GDM1 (cell line): ENCODE measurements at regions not wholly inside any gene's neighbourhood (a gene's known extent, or its start where the extent isn't known, plus 50 kb on each side); places are given as distances from the start of the nearest gene placed in this dataset.

Experiments
- DNase-seq: peaks from one replicate; lab custom pipeline; 2025; lab: John Stamatoyannopoulos, UW

GRCh38 chr19:32251634-32252332 lies 93.6 kb upstream of the ZNF507 start:
- no peak for DNase-seq

- no peak for DNase-seq
These were observed 93.1 kb upstream of the ZNF507 start for GRCh38 chr19:32252333-32252669.

GRCh38 chr19:32253683-32254508 lies 91.5 kb upstream of the ZNF507 start:
- DNase-seq = no peak

GRCh38 chr19:32254509-32254890 lies 90.9 kb upstream of the ZNF507 start:
- no peak for DNase-seq

GRCh38 chr19:32255536-32256295 lies 89.7 kb upstream of the ZNF507 start:
- no peak for DNase-seq

- no peak for DNase-seq
These were observed 89.0 kb upstream of the ZNF507 start for GRCh38 chr19:32256341-32256975.

- DNase-seq = no peak
These were observed 87.9 kb upstream of the ZNF507 start for GRCh38 chr19:32257326-32258073.

- no peak for DNase-seq
These were observed 87.2 kb upstream of the ZNF507 start for GRCh38 chr19:32258167-32258566.

GRCh38 chr19:32264568-32264967 lies 80.8 kb upstream of the ZNF507 start:
- no peak for DNase-seq

GRCh38 chr19:32265995-32266394 lies 79.4 kb upstream of the ZNF507 start:
- DNase-seq = no peak

- no peak for DNase-seq
These were observed 79.0 kb upstream of the ZNF507 start for GRCh38 chr19:32266460-32266859.

GRCh38 chr19:32268381-32268780 lies 77.0 kb upstream of the ZNF507 start:
- DNase-seq = no peak

GRCh38 chr19:32269831-32270230 lies 75.6 kb upstream of the ZNF507 start:
- DNase-seq = no peak

- DNase-seq = no peak
These were observed 71.9 kb upstream of the ZNF507 start for GRCh38 chr19:32273483-32273882.

- no peak for DNase-seq
These were observed 58.3 kb upstream of the ZNF507 start for GRCh38 chr19:32287086-32287485.

- no peak for DNase-seq
These were observed 57.6 kb upstream of the ZNF507 start for GRCh38 chr19:32287811-32288227.

GRCh38 chr19:32289566-32290210 lies 55.7 kb upstream of the ZNF507 start:
- DNase-seq = no peak

- DNase-seq = no peak
These were observed 53.5 kb upstream of the ZNF507 start for GRCh38 chr19:32291876-32292275.

GRCh38 chr19:32294871-32295438 lies 50.5 kb upstream of the ZNF507 start:
- no peak for DNase-seq
